ENCODE measurements at regions not wholly inside any gene's neighbourhood (a gene's known extent, or its start where the extent isn't known, plus 50 kb on each side); places are given as distances from the start of the nearest gene placed in this dataset.

- TF ChIP-seq BACH1 (IDR thresholded peaks at IDR 0.05; ENCODE audit: low read length) (no peak), SP1 (IDR thresholded peaks at IDR 0.05; ENCODE audit: low read depth, low read length) (no peak), CTCF (IDR thresholded peaks at IDR 0.05; ENCODE audit: control extremely low read depth in 1 of 3, insufficient read depth in 1 of 3, low read depth in 1 of 3, low read length in 3 of 3) (no peak), BRCA1 (IDR thresholded peaks at IDR 0.05; ENCODE audit: low read depth, low read length) (no peak), GTF2F1 (IDR thresholded peaks at IDR 0.05; ENCODE audit: borderline replicate concordance, low read depth, low read length) (no peak), ATF2 (IDR thresholded peaks at IDR 0.05; ENCODE audit: low read length) (no peak), JUN (IDR thresholded peaks at IDR 0.05; ENCODE audit: low read depth, low read length) (no peak)
Observed at GRCh38 chr3:21955406-21955805, 204.4 kb upstream of the ZNF385D start.

Data from H1 (cell line).